Peyer's patch (tissue), 4 donors: ENCODE measurements at regions not wholly inside any gene's neighbourhood (a gene's known extent, or its start where the extent isn't known, plus 50 kb on each side); places are given as distances from the start of the nearest gene placed in this dataset.

ENCODE experiments used
- DNase-seq, 3 donors: peaks; one replicate each; pipeline ENCODE4 v3.0.0-alpha.2; 2017 to 2019
- H3K27ac ChIP-seq, 4 donors: fragments of 200-600 bp; sonication (generic); one replicate each; pipeline ENCODE4 v1.5.1; 2016 to 2019
- H3K27me3 ChIP-seq, 2 donors: fragments of 200-600 bp; sonication (generic); one replicate each; pipeline ENCODE4 v1.5.1; 2019
- H3K36me3 ChIP-seq, 3 donors: fragments of 200-600 bp; sonication (generic); one replicate each; pipeline ENCODE4 v1.5.1; 2016 to 2019
- H3K4me1 ChIP-seq, 4 donors: fragments of 200-600 bp; sonication (generic); one replicate each; pipeline ENCODE4 v1.5.1; 2016 to 2019
- H3K4me3 ChIP-seq, 4 donors: fragments of 200-600 bp; sonication (generic); 1 replicate in 3 of 4; 2 replicates in 1 of 4; pipeline ENCODE4 v1.5.1; 2016 to 2019; ENCODE audit warnings: mild to moderate bottlenecking in 1 of 4
- H3K9me3 ChIP-seq, 4 donors: fragments of 200-600 bp; sonication (generic); one replicate each; pipeline ENCODE4 v1.5.1; 2016 to 2019; ENCODE audit warnings: mild to moderate bottlenecking in 1 of 4
- CTCF ChIP-seq, 6 experiments: fragments of 450-650 bp in 4 of 6; fragments of 200-600 bp in 2 of 6; sonication (generic) in 1 of 6; IDR thresholded peaks; one replicate each; pipeline ENCODE4 v1.5.1; 2017 to 2019; ENCODE audit warnings: antibody characterized with exemption in 6 of 6, mild to moderate bottlenecking in 3 of 6, moderate library complexity in 1 of 6
- POLR2A ChIP-seq, 2 donors: fragments of 450-650 bp; IDR thresholded peaks; one replicate each; pipeline ENCODE4 v1.5.1; 2017; ENCODE audit warnings: antibody characterized with exemption in 2 of 2, mild to moderate bottlenecking in 2 of 2, moderate library complexity in 2 of 2

GRCh38 chr3:168615493-168616020 is 519.8 kb upstream of the GOLIM4 start:
- Histone ChIP-seq H3K27me3 (no peaks in the 10 kb centered on the region), H3K4me1 (no peaks in the 10 kb centered on the region), H3K4me3 (no peak overlapping the region), H3K9me3 (no peaks in the 10 kb centered on the region), H3K27ac (no peak overlapping the region), H3K36me3 (no peaks in the 10 kb centered on the region)
- no peak for TF ChIP-seq POLR2A (IDR thresholded peaks at IDR 0.05)
- no peak for DNase-seq

- no peaks in the 10 kb centered on the region for H3K36me3 ChIP-seq
- no peaks in the 10 kb centered on the region for H3K9me3 ChIP-seq
- H3K4me3 ChIP-seq: no peak overlapping the region
- DNase-seq: no peak
- H3K27me3 ChIP-seq: no peaks in the 10 kb centered on the region
- TF ChIP-seq POLR2A (IDR thresholded peaks at IDR 0.05) (no peak), CTCF (IDR thresholded peaks at IDR 0.05) (no peak)
- no peak overlapping the region for H3K27ac ChIP-seq
- no peaks in the 10 kb centered on the region for H3K4me1 ChIP-seq
These were observed 517.4 kb upstream of the GOLIM4 start for GRCh38 chr3:168613151-168613550.

- no peaks in the 10 kb centered on the region for H3K27me3 ChIP-seq
- DNase-seq: no peak
- H3K36me3 ChIP-seq: no peaks in the 10 kb centered on the region
- no peak overlapping the region for H3K27ac ChIP-seq
- H3K4me3 ChIP-seq: no peak overlapping the region
- no peaks in the 10 kb centered on the region for H3K4me1 ChIP-seq
- TF ChIP-seq POLR2A (IDR thresholded peaks at IDR 0.05) (no peak), CTCF (IDR thresholded peaks at IDR 0.05) (no peak)
- H3K9me3 ChIP-seq: no peaks in the 10 kb centered on the region
These were observed 516.9 kb upstream of the GOLIM4 start for GRCh38 chr3:168612671-168613070.

DNA sequence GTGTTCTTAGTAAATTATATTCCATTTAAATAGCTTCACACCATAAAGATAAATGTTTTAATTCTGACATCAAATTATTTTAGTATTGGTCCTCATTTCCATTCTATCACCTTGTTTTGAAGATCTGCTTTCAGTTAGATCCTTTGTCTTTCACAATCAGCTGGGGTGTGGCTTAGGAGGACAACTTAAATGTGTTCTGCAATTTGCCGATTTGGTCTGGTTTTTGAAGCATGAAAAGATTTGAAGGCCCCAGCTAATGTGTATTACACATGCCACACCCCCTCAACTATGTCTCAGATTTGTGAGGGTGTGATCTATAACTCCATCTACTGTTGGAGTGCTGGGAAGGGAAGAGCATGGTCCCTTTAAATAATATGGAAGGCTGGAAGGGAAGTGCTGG is 516.1 kb upstream of the GOLIM4 start:
- H3K27me3 ChIP-seq: no peaks in the 10 kb centered on the region
- H3K9me3 ChIP-seq: no peaks in the 10 kb centered on the region
- no peaks in the 10 kb centered on the region for H3K36me3 ChIP-seq
- no peak overlapping the region for H3K27ac ChIP-seq
- no peak for TF ChIP-seq POLR2A (IDR thresholded peaks at IDR 0.05)
- TF ChIP-seq CTCF (IDR thresholded peaks at IDR 0.05): no peak
- no peak overlapping the region for H3K4me3 ChIP-seq
- no peaks in the 10 kb centered on the region for H3K4me1 ChIP-seq
- DNase-seq: no peak

- no peaks in the 10 kb centered on the region for H3K4me1 ChIP-seq
- no peak overlapping the region for H3K4me3 ChIP-seq
- H3K27ac ChIP-seq: no peak overlapping the region
- TF ChIP-seq CTCF (IDR thresholded peaks at IDR 0.05) (no peak), POLR2A (IDR thresholded peaks at IDR 0.05) (no peak)
- DNase-seq: no peak
- no peaks in the 10 kb centered on the region for H3K9me3 ChIP-seq
- no peaks in the 10 kb centered on the region for H3K27me3 ChIP-seq
- no peaks in the 10 kb centered on the region for H3K36me3 ChIP-seq
These were observed 513.2 kb upstream of the GOLIM4 start for GRCh38 chr3:168608926-168609325.

GRCh38 chr3:168604767-168605166 is 509.0 kb upstream of the GOLIM4 start:
- no peaks in the 10 kb centered on the region for H3K36me3 ChIP-seq
- no peak overlapping the region for H3K27ac ChIP-seq
- no peak overlapping the region for H3K4me3 ChIP-seq
- no peaks in the 10 kb centered on the region for H3K9me3 ChIP-seq
- no peak for DNase-seq
- TF ChIP-seq POLR2A (IDR thresholded peaks at IDR 0.05) (no peak), CTCF (IDR thresholded peaks at IDR 0.05) (no peak)
- no peaks in the 10 kb centered on the region for H3K27me3 ChIP-seq
- no peaks in the 10 kb centered on the region for H3K4me1 ChIP-seq
